HepG2 (cell line): ENCODE measurements at regions not wholly inside any gene's neighbourhood (a gene's known extent, or its start where the extent isn't known, plus 50 kb on each side); places are given as distances from the start of the nearest gene placed in this dataset.

Experiments used
- ZNF431 ChIP-seq: sonication (generic); formaldehyde crosslinking; IDR thresholded peaks from 2 replicates; pipeline ENCODE4 v1.9.0; 2022; ENCODE audit warnings: missing genetic modification reagents, low read depth, mild to moderate bottlenecking, borderline replicate concordance
- ZNF577 ChIP-seq: sonication (generic); formaldehyde crosslinking; IDR thresholded peaks from 2 replicates; pipeline ENCODE4 v1.4.0; 2020; ENCODE audit warnings: mild to moderate bottlenecking, low read depth, missing genetic modification reagents, borderline replicate concordance

DNA sequence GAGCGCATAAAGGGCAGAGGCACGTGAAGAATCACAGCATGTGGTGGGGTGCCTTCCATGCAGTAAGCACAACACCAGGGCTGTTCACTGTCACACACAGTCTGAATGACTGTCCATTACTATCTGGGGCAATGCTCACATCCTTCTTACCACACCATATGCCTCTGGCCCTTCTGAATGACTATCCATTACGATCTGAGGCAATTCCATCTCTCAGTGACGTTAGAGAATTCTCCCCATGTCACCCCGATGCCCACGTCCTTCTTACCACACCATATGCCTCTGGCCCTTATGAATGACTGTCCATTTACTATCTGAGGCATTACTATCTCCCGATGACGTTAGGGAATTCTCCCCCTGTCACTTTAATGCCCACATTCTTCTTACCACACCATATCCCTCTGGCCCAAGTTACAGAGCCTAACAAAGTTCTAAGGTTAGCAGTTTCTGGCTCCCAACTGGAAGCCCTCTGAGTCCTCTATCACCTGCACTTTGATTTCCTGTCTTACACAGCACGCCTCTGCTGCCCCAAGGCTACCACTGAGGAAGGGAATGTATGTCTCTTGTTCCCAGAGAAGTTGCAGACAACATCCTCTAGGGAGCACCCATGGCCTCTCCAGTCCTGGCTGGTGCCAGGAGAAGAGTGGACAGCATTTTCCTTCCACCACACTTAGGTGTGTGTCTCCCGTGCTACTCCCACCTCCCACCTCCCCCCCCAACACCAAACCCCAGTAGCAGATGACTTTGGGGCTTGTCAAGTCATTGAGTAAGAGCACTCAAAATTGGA is 154.8 kb downstream of the COG6 start:
- TF ChIP-seq ZNF577 (CRISPR knock-in tag) (no peak), ZNF431 (no peak)
